Glutamatergic neuron (in vitro differentiated cells): ENCODE measurements at regions not wholly inside any gene's neighbourhood (a gene's known extent, or its start where the extent isn't known, plus 50 kb on each side); places are given as distances from the start of the nearest gene placed in this dataset.
"Not testable (repeated sequence)": the region's sequence is repeated elsewhere in the genome, so short reads cannot be mapped to it uniquely, and the experiment has no call there.

ENCODE experiments used
- DNase-seq: peaks from one replicate; pipeline ENCODE4 v3.0.0; 2022
- H3K27ac Mint-ChIP-seq: one replicate; pipeline ENCODE4 v1.8.0; 2020; ENCODE audit warnings: mild to moderate bottlenecking, mixed read lengths, inconsistent platforms; ENCODE audit not compliant: unreplicated experiment
- H3K27me3 Mint-ChIP-seq: one replicate; pipeline ENCODE4 v1.8.0; 2020; ENCODE audit warnings: mild to moderate bottlenecking, moderate library complexity, mixed read lengths, inconsistent platforms; ENCODE audit not compliant: unreplicated experiment
- H3K36me3 Mint-ChIP-seq: one replicate; pipeline ENCODE4 v1.8.0; 2020; ENCODE audit warnings: mild to moderate bottlenecking, mixed read lengths, inconsistent platforms; ENCODE audit not compliant: unreplicated experiment
- H3K4me1 Mint-ChIP-seq: one replicate; pipeline ENCODE4 v1.8.0; 2020; ENCODE audit warnings: mild to moderate bottlenecking, low read depth, mixed read lengths, inconsistent platforms; ENCODE audit not compliant: unreplicated experiment
- H3K4me3 Mint-ChIP-seq: one replicate; pipeline ENCODE4 v1.8.0; 2020; ENCODE audit warnings: mild to moderate bottlenecking, mixed read lengths, inconsistent platforms; ENCODE audit not compliant: unreplicated experiment
- H3K9me3 Mint-ChIP-seq: one replicate; pipeline ENCODE4 v1.8.0; 2020; ENCODE audit warnings: mild to moderate bottlenecking, moderate library complexity, mixed read lengths, inconsistent platforms; ENCODE audit not compliant: unreplicated experiment
- CTCF ChIP-seq: fragments of 200-600 bp; sonication (generic); IDR thresholded peaks from one replicate; pipeline ENCODE4 v1.5.0; 2021; ENCODE audit not compliant: partially characterized antibody, unreplicated experiment

GRCh38 chr9:88898039-88898720 lies 93.1 kb upstream of the S1PR3 start:
- no peaks in the 10 kb centered on the region for H3K27me3 Mint-ChIP-seq
- no peak for TF ChIP-seq CTCF
- H3K9me3 Mint-ChIP-seq = no peaks in the 10 kb centered on the region
- DNase-seq = no peak
- H3K4me1 Mint-ChIP-seq = peaks cover 1% of the 10 kb centered on the region
- no peaks in the 10 kb centered on the region for H3K36me3 Mint-ChIP-seq
- H3K27ac Mint-ChIP-seq = no peak overlapping the region
- H3K4me3 Mint-ChIP-seq = no peak overlapping the region

GRCh38 chr9:88905506-88905905 lies 85.8 kb upstream of the S1PR3 start:
- Mint-ChIP-seq H3K27me3 (peaks cover 3% of the 10 kb centered on the region), H3K9me3 (peaks cover 5% of the 10 kb centered on the region), H3K4me3 (no peak overlapping the region), H3K36me3 (peaks cover 6% of the 10 kb centered on the region), H3K4me1 (no peaks in the 10 kb centered on the region), H3K27ac (no peak overlapping the region)
- DNase-seq = no peak
- no peak for TF ChIP-seq CTCF

DNA sequence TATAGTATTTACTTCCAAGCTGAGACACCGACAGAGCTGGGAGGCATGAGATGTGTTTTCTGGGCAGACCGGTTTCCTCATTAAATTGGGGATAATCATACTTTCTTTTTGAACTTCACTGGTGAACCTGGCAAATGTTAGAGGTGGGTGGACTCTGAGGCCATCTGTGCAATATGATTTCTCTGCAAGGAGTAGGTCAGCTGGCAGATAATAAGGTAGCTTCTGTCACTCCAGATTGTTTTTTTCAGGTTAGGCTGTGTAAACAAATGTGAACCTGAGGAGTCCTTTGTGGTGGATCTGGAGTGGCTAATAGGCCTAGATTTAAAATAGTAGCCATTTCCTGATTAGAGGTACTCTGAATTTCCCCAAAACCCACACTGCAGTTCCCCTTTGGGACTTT lies 75.4 kb upstream of the S1PR3 start:
- Mint-ChIP-seq H3K36me3 (peaks cover 4% of the 10 kb centered on the region), H3K27ac (no peak overlapping the region)
- TF ChIP-seq CTCF = no peak

GRCh38 chr9:88916894-88917293 lies 74.4 kb upstream of the S1PR3 start:
- Mint-ChIP-seq H3K4me3 (no peak overlapping the region), H3K9me3 (peaks cover 8% of the 10 kb centered on the region), H3K4me1 (no peaks in the 10 kb centered on the region), H3K27ac (no peak overlapping the region), H3K36me3 (peaks cover 4% of the 10 kb centered on the region), H3K27me3 (no peaks in the 10 kb centered on the region)
- no peak for DNase-seq
- TF ChIP-seq CTCF = no peak

More for the DNA sequence above, 75.4 kb upstream of the S1PR3 start:
- DNase-seq = no peak
- H3K4me3 Mint-ChIP-seq = no peak overlapping the region
- H3K4me1 Mint-ChIP-seq = no peaks in the 10 kb centered on the region
- H3K9me3 Mint-ChIP-seq = peaks cover 8% of the 10 kb centered on the region
- no peaks in the 10 kb centered on the region for H3K27me3 Mint-ChIP-seq

DNA sequence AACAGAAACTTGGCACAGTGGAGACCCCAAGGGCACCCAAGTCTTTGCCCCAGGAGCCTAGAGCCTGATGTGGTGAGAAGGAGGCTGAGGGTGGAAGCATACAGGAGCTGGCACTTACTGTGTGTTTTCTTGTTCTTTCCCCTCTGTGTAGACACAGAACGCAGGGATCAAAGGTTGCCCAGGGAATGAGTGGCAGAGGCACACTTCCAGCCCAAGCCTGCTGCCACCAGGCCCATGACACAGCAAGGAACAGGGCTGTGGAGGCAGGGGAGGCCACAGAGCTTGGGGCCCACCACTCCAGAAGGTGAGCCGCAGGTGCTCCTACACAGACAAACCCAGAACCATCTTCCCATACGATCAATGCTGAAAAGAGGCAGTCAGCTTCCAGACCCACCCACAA lies 73.9 kb upstream of the S1PR3 start:
- Mint-ChIP-seq H3K9me3 (peaks cover 8% of the 10 kb centered on the region), H3K4me3 (no peak overlapping the region), H3K27me3 (no peaks in the 10 kb centered on the region), H3K27ac (no peak overlapping the region), H3K36me3 (peaks cover 4% of the 10 kb centered on the region), H3K4me1 (no peaks in the 10 kb centered on the region)
- DNase-seq = no peak
- TF ChIP-seq CTCF = no peak

DNA sequence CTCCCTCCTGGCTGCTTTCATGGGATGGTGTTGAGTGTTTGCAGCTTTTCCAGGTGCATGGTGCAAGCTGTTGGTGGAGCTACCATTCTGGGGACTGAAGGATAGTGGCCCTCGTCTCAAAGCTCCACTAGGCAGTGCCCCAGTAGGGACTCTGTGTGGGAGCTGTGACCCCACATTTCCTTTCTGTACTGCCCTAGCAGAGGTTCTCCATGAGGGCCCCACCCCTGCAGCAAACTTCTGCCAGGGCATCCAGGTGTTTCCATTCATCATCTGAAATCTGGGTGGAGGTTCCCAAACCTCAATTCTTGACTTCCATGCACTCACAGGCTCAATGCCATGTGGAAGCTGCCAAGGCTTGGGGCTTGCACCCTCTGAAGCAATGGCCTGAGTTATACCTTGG lies 72.7 kb upstream of the S1PR3 start:
- H3K4me1 Mint-ChIP-seq, H3K27me3 Mint-ChIP-seq, DNase-seq, H3K4me3 Mint-ChIP-seq, H3K9me3 Mint-ChIP-seq, H3K36me3 Mint-ChIP-seq, H3K27ac Mint-ChIP-seq: not testable (repeated sequence)
